ENCODE measurements at regions not wholly inside any gene's neighbourhood (a gene's known extent, or its start where the extent isn't known, plus 50 kb on each side); places are given as distances from the start of the nearest gene placed in this dataset.

- ChIA-PET POLR2A (no interaction called here), CTCF (no interaction called here)
- Mint-ChIP-seq H3K9me3 (0 out of 2 replicates have a peak, but pooled peaks cover 3% of the 10 kb centered on the region), H3K36me3 (no peaks in the 10 kb centered on the region), H3K4me3 (no peak overlapping the region), H3K27ac (no peak overlapping the region), H3K27me3 (ENCODE audit: low read depth) (no peaks in the 10 kb centered on the region), H3K4me1 (no peaks in the 10 kb centered on the region)
- ATAC-seq (no peak), DNase-seq (ENCODE audit: low spot score) (no peak)
- TF ChIP-seq E2F4 (CRISPR knock-in tag; IDR thresholded peaks at IDR 0.05; ENCODE audit: borderline replicate concordance, low read depth) (no peak), USF2 (CRISPR knock-in tag; IDR thresholded peaks at IDR 0.05) (no peak), ZNF232 (CRISPR knock-in tag; IDR thresholded peaks at IDR 0.05) (no peak), AR (CRISPR knock-in tag; IDR thresholded peaks at IDR 0.05) (no peak)
Measured at GRCh38 chr13:85277748-85278147, 521.5 kb downstream of the SLITRK6 start.

- TF ChIP-seq ZNF121 (CRISPR knock-in tag; IDR thresholded peaks at IDR 0.05) = no peak
- TF ChIP-seq GABPB1 (CRISPR knock-in tag; IDR thresholded peaks at IDR 0.05) = no peak
- no peak for TF ChIP-seq ATF6 (CRISPR knock-in tag; IDR thresholded peaks at IDR 0.05)
- Mint-ChIP-seq H3K9me3 (peaks cover 6% of the 10 kb centered on the region), H3K27me3 (ENCODE audit: low read depth) (no peaks in the 10 kb centered on the region), H3K4me3 (no peak overlapping the region), H3K36me3 (no peaks in the 10 kb centered on the region), H3K4me1 (peaks cover 32% of the 10 kb centered on the region), H3K27ac (no peak overlapping the region)
- peak; percentile 97 for ATAC-seq
- no peak for DNase-seq (ENCODE audit: low spot score)
- ChIA-PET POLR2A (no interaction called here), CTCF (interaction anchor here (0.5 kb wide), 1 partner anchor 59 kb away, joined by 4 read pairs; no protein-coding TSS in a partner anchor)
Measured at GRCh38 chr13:85266771-85267170, 532.4 kb downstream of the SLITRK6 start.

- Mint-ChIP-seq H3K9me3 (peaks cover 2% of the 10 kb centered on the region; the same call in 1 of the 2 replicates), H3K36me3 (no peaks in the 10 kb centered on the region), H3K4me3 (no peak overlapping the region), H3K4me1 (peaks cover 37% of the 10 kb centered on the region), H3K27me3 (ENCODE audit: low read depth) (no peaks in the 10 kb centered on the region), H3K27ac (no peak overlapping the region)
- POLR2A ChIA-PET = no interaction called here
- ATAC-seq (no peak), DNase-seq (ENCODE audit: low spot score) (no peak)
- CTCF ChIA-PET = interaction anchor here (0.5 kb wide), 1 partner anchor 60 kb away, joined by 4 read pairs; no protein-coding TSS in a partner anchor
- TF ChIP-seq NR2C2 (CRISPR knock-in tag; IDR thresholded peaks at IDR 0.05) (no peak), ZNF232 (CRISPR knock-in tag; IDR thresholded peaks at IDR 0.05) (no peak), CREM (CRISPR knock-in tag; IDR thresholded peaks at IDR 0.05) (no peak), ZNF219 (CRISPR knock-in tag; IDR thresholded peaks at IDR 0.05; ENCODE audit: borderline replicate concordance) (no peak), IRF1 (CRISPR knock-in tag; IDR thresholded peaks at IDR 0.05) (no peak), MXD4 (CRISPR knock-in tag; IDR thresholded peaks at IDR 0.05; ENCODE audit: borderline replicate concordance) (no peak), ZNF121 (CRISPR knock-in tag; IDR thresholded peaks at IDR 0.05) (no peak), GTF2I (CRISPR knock-in tag; conservative IDR thresholded peaks at IDR 0.05) (no peak), ZBTB43 (CRISPR knock-in tag; IDR thresholded peaks at IDR 0.05) (no peak), GRHL2 (CRISPR knock-in tag; IDR thresholded peaks at IDR 0.05; ENCODE audit: insufficient replicate concordance, severe bottlenecking) (no peak), AR (CRISPR knock-in tag; IDR thresholded peaks at IDR 0.05) (no peak), ATF2 (CRISPR knock-in tag; IDR thresholded peaks at IDR 0.05; ENCODE audit: borderline replicate concordance, low read depth) (no peak), TEAD1 (CRISPR knock-in tag; IDR thresholded peaks at IDR 0.05) (no peak)
Measured at GRCh38 chr13:85266331-85266730, 532.9 kb downstream of the SLITRK6 start.
